SK-N-SH (cell line): ENCODE measurements at regions not wholly inside any gene's neighbourhood (a gene's known extent, or its start where the extent isn't known, plus 50 kb on each side); places are given as distances from the start of the nearest gene placed in this dataset.

Source experiments
- ELF1 ChIP-seq: IDR thresholded peaks from 2 replicates; pipeline ENCODE4 v1.4.0; 2012
- EP300 ChIP-seq, 2 experiments: IDR thresholded peaks; 2 replicates each; pipeline versions ENCODE4 v1.4.0 to v1.6.1; 2012; ENCODE audit warnings: borderline replicate concordance in 1 of 2, low read depth in 1 of 2, low read length in 1 of 2
- EZH2phosphoT487 ChIP-seq: fragments of 200-600 bp; sonication (generic); IDR thresholded peaks from 2 replicates; pipeline ENCODE4 v1.6.1; 2017; ENCODE audit warnings: low read depth, mixed run types, mild to moderate bottlenecking, antibody characterized with exemption, moderate library complexity, borderline replicate concordance
- FOXM1 ChIP-seq: IDR thresholded peaks from 2 replicates; pipeline ENCODE4 v1.4.0; 2012; ENCODE audit warnings: low read depth, mild to moderate bottlenecking
- JUND ChIP-seq: IDR thresholded peaks from 2 replicates; pipeline ENCODE4 v1.4.0; 2012
- POLR2AphosphoS5 ChIP-seq: IDR thresholded peaks from 2 replicates; pipeline ENCODE4 v1.6.1; 2012; ENCODE audit warnings: low read depth, low read length
- RAD21 ChIP-seq: IDR thresholded peaks from 2 replicates; pipeline ENCODE4 v1.6.1; 2012; ENCODE audit warnings: mild to moderate bottlenecking, low read length
- RFX5 ChIP-seq: IDR thresholded peaks from 2 replicates; pipeline ENCODE4 v1.6.1; 2012; ENCODE audit warnings: mild to moderate bottlenecking, improper control_type of control experiment, low read length
- SIN3A ChIP-seq: IDR thresholded peaks from 2 replicates; pipeline ENCODE4 v1.6.1; 2012; ENCODE audit warnings: low read depth, mild to moderate bottlenecking, low read length, moderate library complexity, borderline replicate concordance
- SMC3 ChIP-seq: IDR thresholded peaks from 2 replicates; pipeline ENCODE4 v1.6.1; 2012; ENCODE audit warnings: low read depth, low read length, improper control_type of control experiment
- TF ChIP-seq, protein P1 (sequence below): IDR thresholded peaks from 2 replicates; pipeline ENCODE4 v1.4.0; 2012; ENCODE audit warnings: low read depth
- TF ChIP-seq, protein P2 (sequence below): fragments of 200-600 bp; sonication (generic); IDR thresholded peaks from 2 replicates; pipeline ENCODE4 v1.6.1; 2017; ENCODE audit warnings: antibody characterized with exemption, mild to moderate bottlenecking, moderate library complexity

DNA sequence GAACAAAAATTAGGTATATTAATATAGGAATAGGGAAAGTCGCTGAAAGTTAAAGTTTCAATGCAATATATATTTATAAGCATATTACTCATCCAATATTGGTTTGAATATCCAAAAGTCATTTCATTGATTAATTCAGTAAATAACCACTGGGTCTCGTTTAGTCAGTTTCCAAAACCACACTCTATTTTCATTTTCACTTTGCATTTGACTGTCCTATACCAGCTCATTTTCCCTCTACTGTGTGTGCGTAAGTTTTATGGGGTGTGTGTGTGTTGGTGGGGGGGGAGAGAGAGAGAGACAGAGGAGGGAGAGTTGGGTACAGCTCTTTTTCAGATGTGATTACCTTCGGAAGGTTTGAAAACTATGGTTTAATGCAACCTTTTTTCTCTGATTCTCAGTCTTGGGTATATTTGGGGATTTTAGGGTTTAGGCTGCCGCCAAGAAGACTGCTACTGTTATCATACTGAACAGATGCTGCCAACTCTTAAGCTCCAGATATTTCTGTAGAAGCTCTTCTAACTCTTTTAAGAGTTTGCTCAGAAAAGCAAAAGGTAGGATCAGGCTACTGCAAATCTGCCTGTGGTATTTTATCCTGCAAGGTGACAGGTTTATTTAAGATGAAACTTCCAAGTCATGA lies 1427.4 kb downstream of the PCDH7 start:
- TF ChIP-seq POLR2AphosphoS5 (no peak), EP300 (IDR thresholded peaks at IDR 0.05; ENCODE audit: borderline replicate concordance in 1 of 2, low read depth in 1 of 2, low read length in 1 of 2) (no peak), SIN3A (no peak), RAD21 (no peak), ELF1 (no peak), FOXM1 (no peak), SMC3 (no peak), JUND (no peak), RFX5 (no peak), EZH2phosphoT487 (no peak)
- TF ChIP-seq, protein P1, sequence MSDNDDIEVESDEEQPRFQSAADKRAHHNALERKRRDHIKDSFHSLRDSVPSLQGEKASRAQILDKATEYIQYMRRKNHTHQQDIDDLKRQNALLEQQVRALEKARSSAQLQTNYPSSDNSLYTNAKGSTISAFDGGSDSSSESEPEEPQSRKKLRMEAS: no peak
- TF ChIP-seq, protein P2, sequence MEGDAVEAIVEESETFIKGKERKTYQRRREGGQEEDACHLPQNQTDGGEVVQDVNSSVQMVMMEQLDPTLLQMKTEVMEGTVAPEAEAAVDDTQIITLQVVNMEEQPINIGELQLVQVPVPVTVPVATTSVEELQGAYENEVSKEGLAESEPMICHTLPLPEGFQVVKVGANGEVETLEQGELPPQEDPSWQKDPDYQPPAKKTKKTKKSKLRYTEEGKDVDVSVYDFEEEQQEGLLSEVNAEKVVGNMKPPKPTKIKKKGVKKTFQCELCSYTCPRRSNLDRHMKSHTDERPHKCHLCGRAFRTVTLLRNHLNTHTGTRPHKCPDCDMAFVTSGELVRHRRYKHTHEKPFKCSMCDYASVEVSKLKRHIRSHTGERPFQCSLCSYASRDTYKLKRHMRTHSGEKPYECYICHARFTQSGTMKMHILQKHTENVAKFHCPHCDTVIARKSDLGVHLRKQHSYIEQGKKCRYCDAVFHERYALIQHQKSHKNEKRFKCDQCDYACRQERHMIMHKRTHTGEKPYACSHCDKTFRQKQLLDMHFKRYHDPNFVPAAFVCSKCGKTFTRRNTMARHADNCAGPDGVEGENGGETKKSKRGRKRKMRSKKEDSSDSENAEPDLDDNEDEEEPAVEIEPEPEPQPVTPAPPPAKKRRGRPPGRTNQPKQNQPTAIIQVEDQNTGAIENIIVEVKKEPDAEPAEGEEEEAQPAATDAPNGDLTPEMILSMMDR: no peak
